Tibial artery (tissue), 4 donors: ENCODE measurements at regions not wholly inside any gene's neighbourhood (a gene's known extent, or its start where the extent isn't known, plus 50 kb on each side); places are given as distances from the start of the nearest gene placed in this dataset.

ENCODE experiments used
- DNase-seq, 2 donors: peaks; one replicate each; pipeline ENCODE4 v3.0.0-alpha.2; 2019
- H3K27ac ChIP-seq, 2 donors: fragments of 200-600 bp; sonication (generic) in 1 of 2; 1 replicate in 1 of 2; 2 replicates in 1 of 2; pipeline ENCODE4 v1.5.1; 2018 to 2019; ENCODE audit warnings: mild to moderate bottlenecking in 1 of 2
- H3K27me3 ChIP-seq, 2 donors: fragments of 200-600 bp; sonication (generic) in 1 of 2; one replicate each; pipeline versions ENCODE4 v1.5.1 to v1.6.0; 2016 to 2019
- H3K36me3 ChIP-seq, 3 donors: fragments of 200-600 bp; sonication (generic) in 2 of 3; one replicate each; pipeline ENCODE4 v1.5.1; 2016 to 2019; ENCODE audit warnings: mild to moderate bottlenecking in 2 of 3
- H3K4me1 ChIP-seq, 4 donors: fragments of 200-600 bp; sonication (generic) in 2 of 4; 1 replicate in 3 of 4; 2 replicates in 1 of 4; pipeline ENCODE4 v1.5.1; 2016 to 2019
- H3K4me3 ChIP-seq, 2 donors: fragments of 200-600 bp; sonication (generic) in 1 of 2; 1 replicate in 1 of 2; 2 replicates in 1 of 2; pipeline ENCODE4 v1.5.1; 2018 to 2019; ENCODE audit warnings: mild to moderate bottlenecking in 2 of 2
- H3K9me3 ChIP-seq, 3 donors: fragments of 200-600 bp; sonication (generic) in 1 of 3; one replicate each; pipeline ENCODE4 v1.5.1; 2016 to 2019
- intact Hi-C: fragments of 100-400 bp; cut with DNase I; formaldehyde crosslinking; loops from one replicate; pipeline ENCODE4 v1.15.0; 2023; ENCODE audit warnings: low total_unique reads
- TF ChIP-seq, protein P1 (sequence below), 2 experiments: fragments of 200-600 bp in 1 of 2; fragments of 450-650 bp in 1 of 2; IDR thresholded peaks; one replicate each; pipeline ENCODE4 v1.5.1; 2017 to 2019; ENCODE audit warnings: antibody characterized with exemption in 2 of 2, mild to moderate bottlenecking in 1 of 2, moderate library complexity in 1 of 2

GRCh38 chrX:25066131-25066530, 50.4 kb upstream of the ARX start:
- intact Hi-C loops, result no loop called here
- no peak overlapping the region for H3K4me3 ChIP-seq
- H3K4me1 ChIP-seq, result no peaks in the 10 kb centered on the region
- H3K9me3 ChIP-seq, result peaks cover 0 to 7% (median 0%) of the 10 kb centered on the region in 3 donors
- H3K36me3 ChIP-seq, result no peaks in the 10 kb centered on the region
- TF ChIP-seq, protein P1, sequence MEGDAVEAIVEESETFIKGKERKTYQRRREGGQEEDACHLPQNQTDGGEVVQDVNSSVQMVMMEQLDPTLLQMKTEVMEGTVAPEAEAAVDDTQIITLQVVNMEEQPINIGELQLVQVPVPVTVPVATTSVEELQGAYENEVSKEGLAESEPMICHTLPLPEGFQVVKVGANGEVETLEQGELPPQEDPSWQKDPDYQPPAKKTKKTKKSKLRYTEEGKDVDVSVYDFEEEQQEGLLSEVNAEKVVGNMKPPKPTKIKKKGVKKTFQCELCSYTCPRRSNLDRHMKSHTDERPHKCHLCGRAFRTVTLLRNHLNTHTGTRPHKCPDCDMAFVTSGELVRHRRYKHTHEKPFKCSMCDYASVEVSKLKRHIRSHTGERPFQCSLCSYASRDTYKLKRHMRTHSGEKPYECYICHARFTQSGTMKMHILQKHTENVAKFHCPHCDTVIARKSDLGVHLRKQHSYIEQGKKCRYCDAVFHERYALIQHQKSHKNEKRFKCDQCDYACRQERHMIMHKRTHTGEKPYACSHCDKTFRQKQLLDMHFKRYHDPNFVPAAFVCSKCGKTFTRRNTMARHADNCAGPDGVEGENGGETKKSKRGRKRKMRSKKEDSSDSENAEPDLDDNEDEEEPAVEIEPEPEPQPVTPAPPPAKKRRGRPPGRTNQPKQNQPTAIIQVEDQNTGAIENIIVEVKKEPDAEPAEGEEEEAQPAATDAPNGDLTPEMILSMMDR (IDR thresholded peaks at IDR 0.05), result no peak
- no peaks in the 10 kb centered on the region for H3K27me3 ChIP-seq
- no peak overlapping the region for H3K27ac ChIP-seq
- no peak for DNase-seq
